ENCODE measurements at regions not wholly inside any gene's neighbourhood (a gene's known extent, or its start where the extent isn't known, plus 50 kb on each side); places are given as distances from the start of the nearest gene placed in this dataset.

- no peak for DNase-seq
- Histone ChIP-seq H3K4me3 (no peak overlapping the region), H3K27me3 (ENCODE audit: low read depth) (peaks cover 68% of the 10 kb centered on the region), H3K27ac (replicated peaks) (no peak overlapping the region), H3K36me3 (no peaks in the 10 kb centered on the region), H3K4me1 (no peaks in the 10 kb centered on the region), H3K9me3 (replicated peaks) (no peaks in the 10 kb centered on the region)
- no peak for TF ChIP-seq CTCF (IDR thresholded peaks at IDR 0.05; ENCODE audit: borderline replicate concordance)
- intact Hi-C loops (cut with micrococcal nuclease): no loop called here
Observed at GRCh38 chr6:40282986-40283385, 304.2 kb downstream of the LRFN2 start.

- H3K4me3 ChIP-seq: no peak overlapping the region
- no peak for TF ChIP-seq CTCF (IDR thresholded peaks at IDR 0.05; ENCODE audit: borderline replicate concordance)
- no peaks in the 10 kb centered on the region for H3K9me3 ChIP-seq (replicated peaks)
- intact Hi-C loops (cut with micrococcal nuclease): no loop called here
- no peak overlapping the region for H3K27ac ChIP-seq (replicated peaks)
- no peaks in the 10 kb centered on the region for H3K4me1 ChIP-seq
- no peaks in the 10 kb centered on the region for H3K36me3 ChIP-seq
- peaks cover 52% of the 10 kb centered on the region for H3K27me3 ChIP-seq (ENCODE audit: low read depth)
- DNase-seq: no peak
Observed at GRCh38 chr6:40281402-40281801, 305.8 kb downstream of the LRFN2 start.

- no peak for DNase-seq
- Histone ChIP-seq H3K9me3 (replicated peaks) (no peaks in the 10 kb centered on the region), H3K4me3 (no peak overlapping the region), H3K27me3 (ENCODE audit: low read depth) (peaks cover 40% of the 10 kb centered on the region), H3K36me3 (no peaks in the 10 kb centered on the region), H3K4me1 (no peaks in the 10 kb centered on the region), H3K27ac (replicated peaks) (no peak overlapping the region)
- TF ChIP-seq CTCF (IDR thresholded peaks at IDR 0.05; ENCODE audit: borderline replicate concordance): no peak
- intact Hi-C loops (cut with micrococcal nuclease): no loop called here
Observed at GRCh38 chr6:40280231-40280630, 306.9 kb downstream of the LRFN2 start.

- no peaks in the 10 kb centered on the region for H3K4me1 ChIP-seq
Observed at GRCh38 chr6:40276141-40276540, 311.0 kb downstream of the LRFN2 start.

GRCh38 chr6:40274058-40274457, 313.1 kb downstream of the LRFN2 start:
- H3K27me3 ChIP-seq (ENCODE audit: low read depth): peaks cover 27% of the 10 kb centered on the region
- no peak overlapping the region for H3K4me3 ChIP-seq
- H3K4me1 ChIP-seq: no peaks in the 10 kb centered on the region
- no peak for TF ChIP-seq CTCF (IDR thresholded peaks at IDR 0.05; ENCODE audit: borderline replicate concordance)
- no peaks in the 10 kb centered on the region for H3K36me3 ChIP-seq
- H3K9me3 ChIP-seq (replicated peaks): no peaks in the 10 kb centered on the region
- no peak for DNase-seq
- intact Hi-C loops (cut with micrococcal nuclease): no loop called here
- H3K27ac ChIP-seq (replicated peaks): no peak overlapping the region

More at GRCh38 chr6:40276141-40276540, 311.0 kb downstream of the LRFN2 start:
- peaks cover 10% of the 10 kb centered on the region for H3K27me3 ChIP-seq (ENCODE audit: low read depth)
- TF ChIP-seq CTCF (IDR thresholded peaks at IDR 0.05; ENCODE audit: borderline replicate concordance): no peak
- no peak overlapping the region for H3K4me3 ChIP-seq
- DNase-seq: no peak
- no peaks in the 10 kb centered on the region for H3K36me3 ChIP-seq
- no peak overlapping the region for H3K27ac ChIP-seq (replicated peaks)
- intact Hi-C loops (cut with micrococcal nuclease): no loop called here
- H3K9me3 ChIP-seq (replicated peaks): no peaks in the 10 kb centered on the region

- TF ChIP-seq CTCF (IDR thresholded peaks at IDR 0.05; ENCODE audit: borderline replicate concordance): no peak
Observed at GRCh38 chr6:40268614-40269013, 318.6 kb downstream of the LRFN2 start.

More at GRCh38 chr6:40268614-40269013, 318.6 kb downstream of the LRFN2 start:
- intact Hi-C loops (cut with micrococcal nuclease): no loop called here
- no peaks in the 10 kb centered on the region for H3K9me3 ChIP-seq (replicated peaks)
- no peaks in the 10 kb centered on the region for H3K4me1 ChIP-seq
- no peak for DNase-seq
- no peaks in the 10 kb centered on the region for H3K36me3 ChIP-seq
- H3K27ac ChIP-seq (replicated peaks): no peak overlapping the region
- no peak overlapping the region for H3K4me3 ChIP-seq
- peaks cover 46% of the 10 kb centered on the region for H3K27me3 ChIP-seq (ENCODE audit: low read depth)

Measured in left ventricle myocardium inferior (tissue), 1 donor.